GM12864 (cell line): ENCODE measurements at regions not wholly inside any gene's neighbourhood (a gene's known extent, or its start where the extent isn't known, plus 50 kb on each side); places are given as distances from the start of the nearest gene placed in this dataset.

Experiments
- DNase-seq: peaks from one replicate; pipeline ENCODE4 v3.0.0-alpha.2; 2011; ENCODE audit warnings: low read depth
- H3K4me3 ChIP-seq: 2 replicates; pipeline ENCODE4 v1.5.1; 2011; ENCODE audit warnings: mild to moderate bottlenecking, low read depth, low read length, control low read depth
- CTCF ChIP-seq: IDR thresholded peaks from 2 replicates; pipeline ENCODE4 v1.5.1; 2011; ENCODE audit warnings: low read depth, mild to moderate bottlenecking, moderate library complexity, low read length, control low read depth, inconsistent platforms; ENCODE audit errors: missing control alignments

- no peak for DNase-seq
- no peak overlapping the region for H3K4me3 ChIP-seq
- TF ChIP-seq CTCF = no peak
Measured at GRCh38 chr11:37666960-37667359, 1068.9 kb upstream of the RAG2 start.

GRCh38 chr11:37657645-37658044 is 1059.6 kb upstream of the RAG2 start:
- TF ChIP-seq CTCF = no peak
- no peak for DNase-seq
- no peak overlapping the region for H3K4me3 ChIP-seq

GRCh38 chr11:37647767-37648166 is 1049.7 kb upstream of the RAG2 start:
- DNase-seq = no peak
- no peak overlapping the region for H3K4me3 ChIP-seq
- TF ChIP-seq CTCF = no peak

- no peak overlapping the region for H3K4me3 ChIP-seq
- DNase-seq = no peak
- no peak for TF ChIP-seq CTCF
Measured at GRCh38 chr11:37643968-37644367, 1045.9 kb upstream of the RAG2 start.

GRCh38 chr11:37642296-37642695 is 1044.3 kb upstream of the RAG2 start:
- no peak for DNase-seq
- no peak for TF ChIP-seq CTCF
- H3K4me3 ChIP-seq = no peak overlapping the region

- DNase-seq = no peak
- H3K4me3 ChIP-seq = no peak overlapping the region
- no peak for TF ChIP-seq CTCF
Measured at GRCh38 chr11:37632748-37633147, 1034.7 kb upstream of the RAG2 start.

- no peak for DNase-seq
- no peak for TF ChIP-seq CTCF
- no peak overlapping the region for H3K4me3 ChIP-seq
Measured at GRCh38 chr11:37630866-37631265, 1032.8 kb upstream of the RAG2 start.
